ENCODE measurements at regions not wholly inside any gene's neighbourhood (a gene's known extent, or its start where the extent isn't known, plus 50 kb on each side); places are given as distances from the start of the nearest gene placed in this dataset.

- DNase-seq = no peak
Measured at GRCh38 chr9:90044263-90044662, 439.5 kb downstream of the GADD45G start.

GRCh38 chr9:90044710-90045151, 439.9 kb downstream of the GADD45G start:
- DNase-seq = peak; percentile 6

GRCh38 chr9:90046317-90046861, 441.6 kb downstream of the GADD45G start:
- DNase-seq = peak; percentile 10

GRCh38 chr9:90047828-90048227, 443.0 kb downstream of the GADD45G start:
- no peak for DNase-seq

DNA sequence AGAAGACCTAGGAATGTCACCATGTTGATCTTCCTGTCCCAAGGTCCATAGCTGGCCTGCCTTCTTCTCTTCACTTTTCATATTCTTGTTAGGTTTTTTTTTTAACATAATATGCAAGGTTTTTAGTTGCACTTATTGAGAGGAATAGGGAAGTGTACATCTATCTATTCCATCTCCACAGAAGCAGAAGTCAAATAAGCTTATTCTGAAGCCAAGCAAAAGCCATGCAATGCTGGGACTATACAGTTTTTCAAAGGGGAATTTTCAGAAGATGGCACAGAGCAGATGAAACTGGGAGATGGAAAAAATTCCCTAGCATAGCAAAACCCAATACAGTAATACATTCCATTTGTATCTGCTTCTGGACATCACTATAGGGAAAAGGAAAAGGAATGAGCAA, 447.6 kb downstream of the GADD45G start:
- no peak for DNase-seq

DNA sequence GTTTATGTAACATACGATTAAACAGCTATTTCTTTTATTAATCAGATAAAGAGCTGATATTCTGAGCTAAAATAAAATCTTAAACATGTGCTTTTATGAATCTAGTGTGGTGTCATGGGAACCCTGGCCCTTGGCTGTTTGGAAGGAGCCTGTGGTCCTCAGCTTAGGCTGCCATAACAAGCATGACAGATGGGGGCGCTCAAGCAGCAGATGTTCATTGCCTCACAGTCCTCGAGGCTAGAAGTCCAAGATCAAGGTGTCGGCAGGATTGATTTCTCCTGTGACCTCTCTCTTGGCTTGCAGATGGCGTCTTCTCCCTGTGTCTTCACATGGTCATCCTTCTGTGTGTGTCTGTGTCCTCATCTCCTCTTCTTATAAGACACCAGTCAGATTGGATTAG, 448.2 kb downstream of the GADD45G start:
- DNase-seq = no peak

GRCh38 chr9:90054810-90055209, 450.0 kb downstream of the GADD45G start:
- DNase-seq = no peak

DNA sequence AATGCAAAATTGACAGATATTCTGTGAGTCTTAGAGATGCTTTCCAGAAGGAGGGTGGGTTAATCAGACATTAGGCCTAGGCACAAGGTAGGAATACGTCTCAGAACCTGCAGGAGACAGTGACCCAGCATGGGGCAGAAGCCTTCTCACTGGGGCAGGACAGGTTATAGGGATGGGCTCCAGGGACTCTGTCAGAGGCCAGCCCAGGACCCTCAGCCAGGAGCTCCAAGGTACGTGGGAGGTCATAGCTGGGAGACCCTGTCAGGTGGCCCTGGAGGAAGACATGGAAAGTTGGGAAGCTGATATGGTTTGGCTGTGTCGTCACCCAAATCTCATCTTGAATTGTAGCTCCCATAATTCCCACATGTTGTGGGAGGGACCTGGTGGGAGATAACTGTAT, 450.4 kb downstream of the GADD45G start:
- no peak for DNase-seq

DNA sequence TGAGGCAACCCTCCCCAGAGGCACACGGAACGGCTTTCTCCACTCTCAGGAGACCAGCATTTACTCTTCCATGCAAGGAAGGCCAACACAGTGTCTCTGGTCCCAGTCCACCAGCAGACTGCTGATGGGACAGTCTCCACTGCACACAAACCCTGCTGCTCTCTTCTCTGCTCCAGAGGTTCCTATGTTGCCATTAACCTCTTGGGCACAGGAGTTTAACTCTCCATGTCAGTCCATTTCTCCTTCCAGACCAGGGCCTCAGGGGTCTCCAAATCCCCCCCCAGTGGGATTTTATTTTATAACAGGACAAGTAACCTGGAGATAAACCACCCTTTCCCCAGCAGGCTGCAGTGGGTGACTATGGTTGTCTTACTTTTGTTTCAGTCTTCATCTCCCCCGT, 452.5 kb downstream of the GADD45G start:
- DNase-seq = no peak

- no peak for DNase-seq
Measured at GRCh38 chr9:90058182-90058763, 453.5 kb downstream of the GADD45G start.

DNA sequence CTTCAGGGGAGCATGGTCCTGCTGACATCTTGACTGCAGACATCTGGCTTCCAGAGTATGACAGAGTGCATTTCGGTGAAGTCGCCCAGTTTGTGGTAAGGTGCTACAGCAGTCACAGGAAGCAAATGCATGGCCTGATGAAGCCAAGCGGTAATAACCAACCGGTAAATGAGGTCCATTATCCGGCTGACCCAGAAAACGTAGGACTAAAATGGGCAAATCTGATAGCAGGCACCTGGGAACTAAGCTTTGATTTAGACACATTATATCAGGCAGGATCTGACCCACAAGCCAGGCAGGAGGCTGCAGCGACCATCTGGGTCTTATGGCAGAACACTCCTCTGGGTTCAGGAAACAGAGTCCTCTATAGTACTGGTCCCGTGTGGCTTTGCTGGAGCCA, 454.6 kb downstream of the GADD45G start:
- no peak for DNase-seq

- DNase-seq = no peak
Measured at GRCh38 chr9:90060256-90060655, 455.4 kb downstream of the GADD45G start.

DNA sequence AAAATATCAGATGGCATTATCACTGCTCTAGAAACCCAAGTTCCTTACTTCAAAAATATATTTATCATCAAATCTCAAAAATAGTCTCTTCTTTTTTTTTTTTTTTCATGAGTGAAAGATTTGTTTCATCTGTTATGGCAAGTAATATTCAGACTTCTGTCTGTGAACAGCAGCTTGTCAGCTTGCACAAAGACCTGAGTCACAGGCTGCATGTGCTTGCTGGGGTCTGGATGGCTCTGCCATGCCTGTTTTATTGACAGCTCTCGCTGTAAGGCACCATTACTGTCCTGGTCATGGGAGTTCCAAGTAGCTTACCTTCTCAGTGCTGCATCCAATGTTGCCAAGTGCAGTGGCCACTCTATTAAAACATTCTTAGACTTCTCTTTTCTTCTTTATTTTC, 456.4 kb downstream of the GADD45G start:
- DNase-seq = no peak

- no peak for DNase-seq
Measured at GRCh38 chr9:90062982-90063381, 458.2 kb downstream of the GADD45G start.

DNA sequence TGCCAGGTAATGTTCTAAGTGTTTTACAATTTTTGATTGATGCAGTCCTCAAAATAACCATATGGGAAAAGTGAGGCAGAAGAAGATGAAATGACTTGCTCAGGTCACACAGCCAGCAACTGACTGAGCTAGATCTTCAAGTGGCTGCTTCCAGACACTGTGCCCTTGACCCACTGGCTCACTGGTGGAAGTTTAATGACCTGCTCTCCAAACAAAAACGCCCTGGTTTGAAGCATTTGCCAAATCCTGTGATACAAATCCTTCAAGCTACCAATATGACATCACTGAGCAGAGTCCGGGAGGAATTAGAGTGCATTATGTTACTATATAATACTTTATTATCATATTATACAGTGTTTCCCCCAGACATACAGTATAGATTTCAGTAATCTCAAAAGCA, 459.4 kb downstream of the GADD45G start:
- DNase-seq = no peak

DNA sequence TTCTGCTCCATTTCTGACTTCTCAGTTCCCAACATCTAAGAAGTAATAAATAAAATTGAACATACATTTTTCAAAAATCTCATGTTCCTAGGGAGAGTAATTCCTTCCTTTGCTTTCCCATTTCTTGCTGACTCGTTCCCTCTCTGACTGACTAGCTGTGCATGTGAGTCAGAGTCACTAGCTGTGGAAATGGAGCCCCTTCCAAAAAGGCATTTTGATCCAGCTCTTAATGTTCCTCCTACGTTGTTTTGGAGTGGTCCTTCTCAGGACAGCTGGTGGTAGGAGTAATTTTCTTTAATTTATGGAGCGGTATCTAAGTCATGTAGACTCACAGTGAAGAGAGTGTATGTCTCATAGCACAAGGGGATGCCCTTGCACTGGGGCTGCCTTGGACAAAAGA, 460.2 kb downstream of the GADD45G start:
- DNase-seq = no peak

DNA sequence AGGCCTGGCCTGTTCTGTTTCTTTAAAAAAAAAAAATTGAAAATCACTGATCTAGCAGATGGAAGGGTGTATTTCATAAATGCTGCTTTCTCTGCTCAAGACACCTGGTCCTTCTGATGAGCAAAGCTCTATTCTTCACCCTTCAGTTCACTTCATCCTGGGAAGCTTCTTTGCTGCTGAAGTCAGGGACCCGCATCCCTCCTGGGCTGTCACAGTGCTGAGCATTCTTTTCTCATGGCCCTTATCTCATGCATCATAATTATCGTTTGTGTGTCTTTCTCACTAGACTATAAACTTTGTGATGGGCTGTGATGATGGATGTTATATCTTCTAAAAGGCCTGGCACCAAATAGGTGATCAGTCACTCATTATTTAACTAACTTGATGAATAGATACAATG, 461.0 kb downstream of the GADD45G start:
- no peak for DNase-seq

GRCh38 chr9:90069085-90069484, 464.3 kb downstream of the GADD45G start:
- DNase-seq = no peak

- DNase-seq = no peak
Measured at GRCh38 chr9:90070056-90070455, 465.2 kb downstream of the GADD45G start.

- no peak for DNase-seq
Measured at GRCh38 chr9:90070469-90070868, 465.7 kb downstream of the GADD45G start.

GRCh38 chr9:90070931-90071660, 466.3 kb downstream of the GADD45G start:
- no peak for DNase-seq

- no peak for DNase-seq
Measured at GRCh38 chr9:90073186-90073945, 468.6 kb downstream of the GADD45G start.

GRCh38 chr9:90074316-90074962, 469.6 kb downstream of the GADD45G start:
- no peak for DNase-seq
